SK-N-SH (cell line): ENCODE measurements at regions not wholly inside any gene's neighbourhood (a gene's known extent, or its start where the extent isn't known, plus 50 kb on each side); places are given as distances from the start of the nearest gene placed in this dataset.

Experiments used
- CTCF ChIA-PET: fragments of 300-600, 350-600 bp; formaldehyde crosslinking; extraction: SDS; loops from one replicate; lab custom pipeline; 2021; lab: Yijun Ruan, JAX
- POLR2A ChIA-PET: fragments of 350-600 bp; sonication (Branson Sonifier 250); formaldehyde crosslinking; extraction: SDS; loops from one replicate; lab custom pipeline; 2020; ENCODE audit warnings: antibody characterized with exemption, inconsistent platforms; lab: Yijun Ruan, JAX
- DNase-seq: peaks from one replicate; pipeline ENCODE4 v3.0.0; 2012
- H2AFZ ChIP-seq: fragments of 200-600 bp; sonication (generic); 2 replicates; pipeline ENCODE4 v1.8.1; 2016; ENCODE audit warnings: antibody characterized with exemption, mild to moderate bottlenecking, low read depth
- H3F3A ChIP-seq: fragments of 200-600 bp; sonication (generic); replicated peaks from 2 replicates; pipeline ENCODE3; 2016; ENCODE audit warnings: antibody characterized with exemption, mild to moderate bottlenecking; ENCODE audit not compliant: insufficient read depth
- H3K27ac ChIP-seq, 2 experiments: fragments of 200-500 bp in 1 of 2; fragments of 200-600 bp in 1 of 2; sonication (Bioruptor generic) in 1 of 2; sonication (generic), shearing (Covaris generic) in 1 of 2; 2 replicates each; pipeline versions ENCODE4 v1.5.1 to v1.6.1; 2014 to 2016; ENCODE audit warnings: low read depth in 2 of 2, inconsistent platforms in 1 of 2, low read length in 1 of 2, mild to moderate bottlenecking in 1 of 2, mixed read lengths in 1 of 2
- H3K27me3 ChIP-seq: fragments of 200-600 bp; sonication (generic), shearing (Covaris generic); 2 replicates; pipeline ENCODE4 v1.6.1; 2016; ENCODE audit warnings: mixed run types; ENCODE audit not compliant: insufficient read depth
- H3K36me3 ChIP-seq, 2 experiments: fragments of 200-500 bp in 1 of 2; fragments of 200-600 bp in 1 of 2; sonication (Bioruptor generic) in 1 of 2; sonication (generic) in 1 of 2; replicated peaks in 1 of 2; 2 replicates each; pipeline versions ENCODE3 to v1.5.1; 2014 to 2016; ENCODE audit warnings: low read length in 1 of 2, mild to moderate bottlenecking in 1 of 2; ENCODE audit not compliant: insufficient read depth in 2 of 2, control insufficient read depth in 1 of 2
- H3K4me1 ChIP-seq, 2 experiments: fragments of 200-500 bp in 1 of 2; fragments of 200-600 bp in 1 of 2; sonication (Bioruptor generic) in 1 of 2; sonication (generic), shearing (Covaris generic) in 1 of 2; 2 replicates each; pipeline versions ENCODE4 v1.5.1 to v1.6.1; 2014 to 2016; ENCODE audit warnings: low read depth in 1 of 2, low read length in 1 of 2, mixed run types in 1 of 2; ENCODE audit not compliant: insufficient read depth in 2 of 2, control insufficient read depth in 1 of 2
- H3K4me2 ChIP-seq: fragments of 200-600 bp; sonication (generic), shearing (Covaris generic); 2 replicates; pipeline ENCODE4 v1.6.1; 2017; ENCODE audit warnings: mixed run types
- H3K4me3 ChIP-seq, 2 experiments: fragments of 200-500 bp in 1 of 2; fragments of 200-600 bp in 1 of 2; sonication (Bioruptor generic) in 1 of 2; sonication (generic), shearing (Covaris generic) in 1 of 2; 2 replicates each; pipeline versions ENCODE4 v1.5.1 to v1.8.1; 2014 to 2016; ENCODE audit warnings: low read depth in 2 of 2, inconsistent platforms in 1 of 2, low read length in 1 of 2, mild to moderate bottlenecking in 1 of 2, mixed read lengths in 1 of 2, moderate library complexity in 1 of 2
- H3K79me2 ChIP-seq: fragments of 200-600 bp; sonication (generic); 2 replicates; pipeline ENCODE4 v1.8.1; 2017; ENCODE audit warnings: mild to moderate bottlenecking; ENCODE audit not compliant: insufficient read depth
- H3K9ac ChIP-seq: fragments of 200-600 bp; sonication (generic); 2 replicates; pipeline ENCODE4 v1.6.1; 2017; ENCODE audit warnings: mixed run types
- H3K9me2 ChIP-seq: fragments of 200-600 bp; sonication (generic); 2 replicates; pipeline ENCODE4 v1.6.1; 2017; ENCODE audit warnings: mixed run types
- H3K9me3 ChIP-seq: fragments of 200-600 bp; sonication (generic); 2 replicates; pipeline ENCODE4 v1.6.1; 2017; ENCODE audit warnings: mixed run types, mild to moderate bottlenecking, moderate library complexity
- H4K20me1 ChIP-seq: fragments of 200-600 bp; sonication (generic); 2 replicates; pipeline ENCODE4 v1.6.1; 2017; ENCODE audit warnings: mild to moderate bottlenecking, mixed run types; ENCODE audit not compliant: insufficient read depth
- CHD2 ChIP-seq: fragments of 150-350 bp; IDR thresholded peaks from 2 replicates; pipeline ENCODE4 v1.6.1; 2018; ENCODE audit warnings: low read length; ENCODE audit not compliant: partially characterized antibody
- ELF1 ChIP-seq: IDR thresholded peaks from 2 replicates; pipeline ENCODE4 v1.4.0; 2012
- EZH2phosphoT487 ChIP-seq: fragments of 200-600 bp; sonication (generic); IDR thresholded peaks from 2 replicates; pipeline ENCODE4 v1.6.1; 2017; ENCODE audit warnings: low read depth, mixed run types, mild to moderate bottlenecking, antibody characterized with exemption, moderate library complexity, borderline replicate concordance
- FOSL2 ChIP-seq: IDR thresholded peaks from 2 replicates; pipeline ENCODE4 v1.4.0; 2012; ENCODE audit warnings: low read depth, mild to moderate bottlenecking, moderate library complexity, borderline replicate concordance
- FOXJ3 ChIP-seq: sonication (generic); formaldehyde crosslinking; IDR thresholded peaks from 2 replicates; pipeline ENCODE4 v1.5.1; 2020; ENCODE audit warnings: mild to moderate bottlenecking, missing genetic modification reagents
- POLR2AphosphoS5 ChIP-seq: IDR thresholded peaks from 2 replicates; pipeline ENCODE4 v1.6.1; 2012; ENCODE audit warnings: low read depth, low read length
- RCOR1 ChIP-seq: fragments of 150-350 bp; IDR thresholded peaks from 2 replicates; pipeline ENCODE4 v1.6.1; 2017; ENCODE audit warnings: antibody characterized with exemption, low read length
- SMC3 ChIP-seq: IDR thresholded peaks from 2 replicates; pipeline ENCODE4 v1.6.1; 2012; ENCODE audit warnings: low read depth, low read length, improper control_type of control experiment
- TCF12 ChIP-seq: IDR thresholded peaks from 2 replicates; pipeline ENCODE4 v1.4.0; 2012
- YY1 ChIP-seq: IDR thresholded peaks from 2 replicates; pipeline ENCODE4 v1.4.0; 2012; ENCODE audit warnings: low read depth, mild to moderate bottlenecking
- WGBS: methylation state at CpG from one replicate; pipeline ENCODE4 v1.1.6; 2017; ENCODE audit warnings: low lambda C conversion rate; 5-methylcytosine and 5-hydroxymethylcytosine counted together
- TF ChIP-seq, protein P1 (sequence below): IDR thresholded peaks from 2 replicates; pipeline ENCODE4; 2012
- TF ChIP-seq, protein P2 (sequence below): IDR thresholded peaks from 2 replicates; pipeline ENCODE4 v1.4.0; 2012; ENCODE audit warnings: low read depth, borderline replicate concordance
- TF ChIP-seq, protein P3 (sequence below): fragments of 150-350 bp; IDR thresholded peaks from 2 replicates; pipeline ENCODE4 v1.6.1; 2016; ENCODE audit warnings: mild to moderate bottlenecking, low read depth, low read length
- TF ChIP-seq, protein P4 (sequence below): IDR thresholded peaks from 2 replicates; pipeline ENCODE4 v1.6.1; 2012; ENCODE audit warnings: mild to moderate bottlenecking, low read depth, low read length, moderate library complexity

DNA sequence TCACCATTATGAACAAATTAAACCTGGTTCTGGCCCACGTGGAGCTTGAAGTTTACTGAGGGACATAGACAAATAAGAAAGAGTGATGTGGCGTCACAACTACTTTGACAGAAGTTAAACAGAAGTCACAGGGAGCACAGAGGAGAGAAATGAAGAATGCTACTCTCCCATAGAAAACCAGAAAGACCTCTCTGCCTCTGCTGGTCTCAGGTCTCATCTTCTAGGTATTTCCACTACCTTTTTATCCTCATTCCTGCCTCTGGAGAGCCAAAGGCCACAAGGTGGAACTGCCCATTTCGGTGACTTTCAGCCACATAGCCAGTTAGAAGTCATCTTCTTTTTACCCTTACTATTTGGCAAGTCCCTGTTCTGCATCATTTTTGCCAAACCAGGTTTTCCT lies 170.5 kb downstream of the CAND1 start:
- H3K4me3 ChIP-seq = no peak overlapping the region
- POLR2A ChIA-PET = no interaction called here
- H4K20me1 ChIP-seq = no peaks in the 10 kb centered on the region
- no peaks in the 10 kb centered on the region for H3K9me3 ChIP-seq
- no peak overlapping the region for H3K27ac ChIP-seq
- no peaks in the 10 kb centered on the region for H3K79me2 ChIP-seq
- CTCF ChIA-PET = interaction anchor here (1.3 kb wide), 1 partner anchor 9 kb away, joined by 3 read pairs; no protein-coding TSS in a partner anchor
- 73% methylated on average over 3 of the region's 3 CpGs for WGBS
- H3F3A ChIP-seq = peaks cover 8% of the 10 kb centered on the region
- H3K36me3 ChIP-seq = no peaks in the 10 kb centered on the region
- peaks cover 8% of the 10 kb centered on the region in 2 experiments; a peak in 3 of 4 replicates for H3K4me1 ChIP-seq
- no peaks in the 10 kb centered on the region for H3K27me3 ChIP-seq
- no peak overlapping the region for H3K4me2 ChIP-seq
- no peak overlapping the region for H2AFZ ChIP-seq
- TF ChIP-seq FOXJ3 (CRISPR knock-in tag) = no peak
- TF ChIP-seq ELF1 = no peak
- TF ChIP-seq, protein P1, sequence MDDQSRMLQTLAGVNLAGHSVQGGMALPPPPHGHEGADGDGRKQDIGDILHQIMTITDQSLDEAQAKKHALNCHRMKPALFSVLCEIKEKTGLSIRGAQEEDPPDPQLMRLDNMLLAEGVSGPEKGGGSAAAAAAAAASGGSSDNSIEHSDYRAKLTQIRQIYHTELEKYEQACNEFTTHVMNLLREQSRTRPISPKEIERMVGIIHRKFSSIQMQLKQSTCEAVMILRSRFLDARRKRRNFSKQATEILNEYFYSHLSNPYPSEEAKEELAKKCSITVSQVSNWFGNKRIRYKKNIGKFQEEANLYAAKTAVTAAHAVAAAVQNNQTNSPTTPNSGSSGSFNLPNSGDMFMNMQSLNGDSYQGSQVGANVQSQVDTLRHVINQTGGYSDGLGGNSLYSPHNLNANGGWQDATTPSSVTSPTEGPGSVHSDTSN = no peak
- no peak for TF ChIP-seq FOSL2
- TF ChIP-seq, protein P2, sequence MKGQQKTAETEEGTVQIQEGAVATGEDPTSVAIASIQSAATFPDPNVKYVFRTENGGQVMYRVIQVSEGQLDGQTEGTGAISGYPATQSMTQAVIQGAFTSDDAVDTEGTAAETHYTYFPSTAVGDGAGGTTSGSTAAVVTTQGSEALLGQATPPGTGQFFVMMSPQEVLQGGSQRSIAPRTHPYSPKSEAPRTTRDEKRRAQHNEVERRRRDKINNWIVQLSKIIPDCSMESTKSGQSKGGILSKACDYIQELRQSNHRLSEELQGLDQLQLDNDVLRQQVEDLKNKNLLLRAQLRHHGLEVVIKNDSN = no peak
- no peak for TF ChIP-seq RCOR1
- TF ChIP-seq, protein P3, sequence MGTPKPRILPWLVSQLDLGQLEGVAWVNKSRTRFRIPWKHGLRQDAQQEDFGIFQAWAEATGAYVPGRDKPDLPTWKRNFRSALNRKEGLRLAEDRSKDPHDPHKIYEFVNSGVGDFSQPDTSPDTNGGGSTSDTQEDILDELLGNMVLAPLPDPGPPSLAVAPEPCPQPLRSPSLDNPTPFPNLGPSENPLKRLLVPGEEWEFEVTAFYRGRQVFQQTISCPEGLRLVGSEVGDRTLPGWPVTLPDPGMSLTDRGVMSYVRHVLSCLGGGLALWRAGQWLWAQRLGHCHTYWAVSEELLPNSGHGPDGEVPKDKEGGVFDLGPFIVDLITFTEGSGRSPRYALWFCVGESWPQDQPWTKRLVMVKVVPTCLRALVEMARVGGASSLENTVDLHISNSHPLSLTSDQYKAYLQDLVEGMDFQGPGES = no peak
- TF ChIP-seq CHD2 = no peak
- TF ChIP-seq YY1 = no peak
- no peak for TF ChIP-seq SMC3
- no peak for TF ChIP-seq EZH2phosphoT487
- TF ChIP-seq, protein P4, sequence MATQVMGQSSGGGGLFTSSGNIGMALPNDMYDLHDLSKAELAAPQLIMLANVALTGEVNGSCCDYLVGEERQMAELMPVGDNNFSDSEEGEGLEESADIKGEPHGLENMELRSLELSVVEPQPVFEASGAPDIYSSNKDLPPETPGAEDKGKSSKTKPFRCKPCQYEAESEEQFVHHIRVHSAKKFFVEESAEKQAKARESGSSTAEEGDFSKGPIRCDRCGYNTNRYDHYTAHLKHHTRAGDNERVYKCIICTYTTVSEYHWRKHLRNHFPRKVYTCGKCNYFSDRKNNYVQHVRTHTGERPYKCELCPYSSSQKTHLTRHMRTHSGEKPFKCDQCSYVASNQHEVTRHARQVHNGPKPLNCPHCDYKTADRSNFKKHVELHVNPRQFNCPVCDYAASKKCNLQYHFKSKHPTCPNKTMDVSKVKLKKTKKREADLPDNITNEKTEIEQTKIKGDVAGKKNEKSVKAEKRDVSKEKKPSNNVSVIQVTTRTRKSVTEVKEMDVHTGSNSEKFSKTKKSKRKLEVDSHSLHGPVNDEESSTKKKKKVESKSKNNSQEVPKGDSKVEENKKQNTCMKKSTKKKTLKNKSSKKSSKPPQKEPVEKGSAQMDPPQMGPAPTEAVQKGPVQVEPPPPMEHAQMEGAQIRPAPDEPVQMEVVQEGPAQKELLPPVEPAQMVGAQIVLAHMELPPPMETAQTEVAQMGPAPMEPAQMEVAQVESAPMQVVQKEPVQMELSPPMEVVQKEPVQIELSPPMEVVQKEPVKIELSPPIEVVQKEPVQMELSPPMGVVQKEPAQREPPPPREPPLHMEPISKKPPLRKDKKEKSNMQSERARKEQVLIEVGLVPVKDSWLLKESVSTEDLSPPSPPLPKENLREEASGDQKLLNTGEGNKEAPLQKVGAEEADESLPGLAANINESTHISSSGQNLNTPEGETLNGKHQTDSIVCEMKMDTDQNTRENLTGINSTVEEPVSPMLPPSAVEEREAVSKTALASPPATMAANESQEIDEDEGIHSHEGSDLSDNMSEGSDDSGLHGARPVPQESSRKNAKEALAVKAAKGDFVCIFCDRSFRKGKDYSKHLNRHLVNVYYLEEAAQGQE = no peak
- no peak for TF ChIP-seq TCF12
- no peak for TF ChIP-seq POLR2AphosphoS5
- no peak for DNase-seq
- H3K9ac ChIP-seq = no peak overlapping the region
- no peaks in the 10 kb centered on the region for H3K9me2 ChIP-seq
